HepG2 (cell line): ENCODE measurements at regions not wholly inside any gene's neighbourhood (a gene's known extent, or its start where the extent isn't known, plus 50 kb on each side); places are given as distances from the start of the nearest gene placed in this dataset.

ENCODE experiments used
- ATAC-seq: fragments of 200-7000 bp; cut with Tn5 transposase; 3 replicates; pipeline ENCODE4 v1.9.1; 2020; ENCODE audit warnings: mild to moderate bottlenecking, moderate library complexity
- BruUV-seq: library from RNA; stranded (reverse); fragments of 400-500 nt; replicated peaks from 2 replicates; lab custom pipeline; 2021; lab: Mats Ljungman, UMichigan
- CTCF ChIA-PET: fragments of 300-600 bp; formaldehyde crosslinking; extraction: SDS; loops from one replicate; lab custom pipeline; 2021; ENCODE audit warnings: low total read pairs, inconsistent platforms, low intra/inter-chr PET ratio; lab: Yijun Ruan, JAX
- POLR2A ChIA-PET: fragments of 350-600 bp; sonication (Branson Sonifier 250); formaldehyde crosslinking; loops from one replicate; lab custom pipeline; 2020; ENCODE audit warnings: antibody characterized with exemption, inconsistent platforms; lab: Yijun Ruan, JAX
- DNase-seq: peaks from one replicate; pipeline ENCODE4 v3.0.0-alpha.2; 2015; ENCODE audit warnings: low spot score
- FAIRE-seq: peaks from 3 replicates; lab custom pipeline; 2011; peaks lifted over from hg19 to GRCh38; lab: Jason Lieb, UNC
- H2AFZ ChIP-seq: one replicate; pipeline ENCODE4 v1.6.1; 2011; ENCODE audit warnings: low read length, inconsistent platforms
- H3K27ac ChIP-seq: fragments of 300-600 bp; 3 replicates; pipeline ENCODE4 v1.8.0; 2011; ENCODE audit warnings: mixed run types, mild to moderate bottlenecking, mixed read lengths, low read length, inconsistent platforms; ENCODE audit not compliant: insufficient read depth; ENCODE audit errors: extremely low read length
- H3K27me3 ChIP-seq, 2 experiments: fragments of 200-600 bp in 1 of 2; 2 replicates in 1 of 2; 3 replicates in 1 of 2; pipeline versions ENCODE4 v1.6.0 to v1.8.0; 2011; ENCODE audit warnings: low read length in 2 of 2, mild to moderate bottlenecking in 2 of 2, moderate library complexity in 2 of 2, inconsistent platforms in 1 of 2; ENCODE audit not compliant: insufficient read depth in 2 of 2, control insufficient read depth in 1 of 2
- H3K36me3 ChIP-seq, 2 experiments: fragments of 200-600 bp in 1 of 2; replicated peaks in 1 of 2; 2 replicates in 1 of 2; 3 replicates in 1 of 2; pipeline versions ENCODE4 v1.5.1 to v1.8.0; 2011; ENCODE audit warnings: low read length in 2 of 2, inconsistent platforms in 1 of 2; ENCODE audit not compliant: insufficient read depth in 2 of 2, control insufficient read depth in 1 of 2
- H3K4me1 ChIP-seq: 2 replicates; pipeline ENCODE4 v1.5.1; 2012; ENCODE audit warnings: low read length, inconsistent platforms; ENCODE audit not compliant: insufficient read depth
- H3K4me2 ChIP-seq: 2 replicates; pipeline ENCODE4 v1.6.0; 2011; ENCODE audit warnings: low read depth, low read length, inconsistent platforms
- H3K4me3 ChIP-seq, 3 experiments: fragments of 200-600 bp in 1 of 3; sonication (generic), shearing (Covaris generic) in 1 of 3; replicated peaks in 1 of 3; 2 replicates each; pipeline ENCODE4 v1.5.1; 2011 to 2016; ENCODE audit warnings: low read length in 3 of 3, inconsistent platforms in 2 of 3, low read depth in 2 of 3, mild to moderate bottlenecking in 2 of 3, control low read depth in 1 of 3, mixed read lengths in 1 of 3; ENCODE audit not compliant: insufficient read depth in 1 of 3
- H3K79me2 ChIP-seq: one replicate; pipeline ENCODE4 v1.6.1; 2011; ENCODE audit warnings: low read length, inconsistent platforms; ENCODE audit not compliant: insufficient read depth
- H3K9ac ChIP-seq: 2 replicates; pipeline ENCODE4 v1.6.0; 2011; ENCODE audit warnings: mild to moderate bottlenecking, low read depth, low read length, inconsistent platforms; ENCODE audit not compliant: insufficient read depth
- H3K9me3 ChIP-seq: 2 replicates; pipeline ENCODE4 v1.5.1; 2012; ENCODE audit warnings: mild to moderate bottlenecking, low read length
- H4K20me1 ChIP-seq: 2 replicates; pipeline ENCODE4 v1.6.0; 2011; ENCODE audit warnings: inconsistent platforms, mild to moderate bottlenecking, low read length, moderate library complexity; ENCODE audit not compliant: insufficient read depth
- BRD4 ChIP-seq: sonication (generic); formaldehyde crosslinking; IDR thresholded peaks from 2 replicates; pipeline ENCODE4 v1.4.0; 2020; ENCODE audit warnings: missing genetic modification reagents
- CHCHD3 ChIP-seq: sonication (generic); formaldehyde crosslinking; IDR thresholded peaks from 2 replicates; pipeline ENCODE4 v1.8.0; 2022; ENCODE audit warnings: mild to moderate bottlenecking, missing genetic modification reagents, moderate library complexity
- DDIT3 ChIP-seq: sonication (generic); formaldehyde crosslinking; IDR thresholded peaks from 2 replicates; pipeline ENCODE4 v1.4.0; 2020; ENCODE audit warnings: mild to moderate bottlenecking, missing genetic modification reagents
- FOXC1 ChIP-seq: sonication (generic); formaldehyde crosslinking; IDR thresholded peaks from 2 replicates; pipeline ENCODE4 v1.8.0; 2022; ENCODE audit warnings: mild to moderate bottlenecking, missing genetic modification reagents, borderline replicate concordance
- GZF1 ChIP-seq: sonication (generic); formaldehyde crosslinking; IDR thresholded peaks from 2 replicates; pipeline ENCODE4 v1.5.1; 2020; ENCODE audit warnings: mild to moderate bottlenecking, missing genetic modification reagents
- HNF4G ChIP-seq, 2 experiments: sonication (generic) in 1 of 2; formaldehyde crosslinking in 1 of 2; IDR thresholded peaks; 2 replicates each; pipeline versions ENCODE4 v1.4.0 to v1.6.1; 2011 to 2020; ENCODE audit warnings: borderline replicate concordance in 2 of 2, low read depth in 2 of 2, mild to moderate bottlenecking in 2 of 2, low read length in 1 of 2, missing genetic modification reagents in 1 of 2, moderate library complexity in 1 of 2
- ISL2 ChIP-seq: sonication (generic); formaldehyde crosslinking; IDR thresholded peaks from 2 replicates; pipeline ENCODE4 v1.5.0; 2020; ENCODE audit warnings: missing genetic modification reagents
- KLF13 ChIP-seq: sonication (generic); formaldehyde crosslinking; IDR thresholded peaks from 2 replicates; pipeline ENCODE4 v1.4.0; 2020; ENCODE audit warnings: mild to moderate bottlenecking, missing genetic modification reagents
- MYPOP ChIP-seq: sonication (generic); formaldehyde crosslinking; IDR thresholded peaks from 2 replicates; pipeline ENCODE4 v1.8.1; 2023; ENCODE audit warnings: mild to moderate bottlenecking, moderate library complexity, missing genetic modification reagents
- NFE2L1 ChIP-seq: sonication (generic); formaldehyde crosslinking; IDR thresholded peaks from 2 replicates; pipeline ENCODE4 v1.4.0; 2020; ENCODE audit warnings: missing genetic modification reagents, mild to moderate bottlenecking, borderline replicate concordance
- POGZ ChIP-seq: sonication (generic); formaldehyde crosslinking; IDR thresholded peaks from 2 replicates; pipeline ENCODE4 v1.4.0; 2020; ENCODE audit warnings: mild to moderate bottlenecking, missing genetic modification reagents
- RBM22 ChIP-seq: fragments of 200-400 bp; formaldehyde crosslinking; optimal IDR thresholded peaks from 2 replicates; pipeline ENCODE3; 2017; ENCODE audit warnings: mild to moderate bottlenecking, low read length, moderate library complexity
- SNAPC2 ChIP-seq: sonication (generic); formaldehyde crosslinking; IDR thresholded peaks from 2 replicates; pipeline ENCODE4 v1.8.1; 2022; ENCODE audit warnings: mild to moderate bottlenecking, missing genetic modification reagents
- TAF15 ChIP-seq: fragments of 200-400 bp; formaldehyde crosslinking; IDR thresholded peaks from one replicate; pipeline ENCODE4 v1.6.1; 2018; ENCODE audit warnings: mild to moderate bottlenecking, low read depth, low read length; ENCODE audit not compliant: poor library complexity, severe bottlenecking
- ZFP36L2 ChIP-seq: sonication (generic); formaldehyde crosslinking; IDR thresholded peaks from 2 replicates; pipeline ENCODE4 v1.4.0; 2020; ENCODE audit warnings: missing genetic modification reagents
- ZFP90 ChIP-seq: sonication (generic); formaldehyde crosslinking; IDR thresholded peaks from 2 replicates; pipeline ENCODE4 v1.8.0; 2022; ENCODE audit warnings: missing genetic modification reagents, mild to moderate bottlenecking, inconsistent platforms, borderline replicate concordance
- ZNF335 ChIP-seq: sonication (generic); formaldehyde crosslinking; IDR thresholded peaks from 2 replicates; pipeline ENCODE4 v1.4.0; 2020; ENCODE audit warnings: missing genetic modification reagents
- ZNF839 ChIP-seq: sonication (generic); formaldehyde crosslinking; IDR thresholded peaks from 2 replicates; pipeline ENCODE4 v1.4.0; 2020; ENCODE audit warnings: missing genetic modification reagents, mild to moderate bottlenecking, borderline replicate concordance
- WGBS: methylation state at CpG from one replicate; pipeline ENCODE4 v1.1.6; 2017; ENCODE audit warnings: low lambda C conversion rate; 5-methylcytosine and 5-hydroxymethylcytosine counted together
- in situ Hi-C: cut with HindIII; loops from 2 replicates; pipeline ENCODE4 v1.10.0; 2017; ENCODE audit warnings: low pct_unique_long_range_greater_than_20kb; ENCODE audit not compliant: extremely low pct_ligation_motif_present
- intact Hi-C: fragments of 100-400 bp; cut with micrococcal nuclease; formaldehyde crosslinking; loops from one replicate; pipeline ENCODE4 v1.10.0; 2022; ENCODE audit not compliant: unreplicated experiment
- TF ChIP-seq, protein P1 (sequence below): sonication (generic); formaldehyde crosslinking; IDR thresholded peaks from 2 replicates; pipeline ENCODE4 v1.4.0; 2020; ENCODE audit warnings: missing genetic modification reagents
- TF ChIP-seq, protein P2 (sequence below): sonication (generic); formaldehyde crosslinking; IDR thresholded peaks from 2 replicates; pipeline ENCODE4; 2020; ENCODE audit warnings: missing genetic modification reagents, mild to moderate bottlenecking, borderline replicate concordance

DNA sequence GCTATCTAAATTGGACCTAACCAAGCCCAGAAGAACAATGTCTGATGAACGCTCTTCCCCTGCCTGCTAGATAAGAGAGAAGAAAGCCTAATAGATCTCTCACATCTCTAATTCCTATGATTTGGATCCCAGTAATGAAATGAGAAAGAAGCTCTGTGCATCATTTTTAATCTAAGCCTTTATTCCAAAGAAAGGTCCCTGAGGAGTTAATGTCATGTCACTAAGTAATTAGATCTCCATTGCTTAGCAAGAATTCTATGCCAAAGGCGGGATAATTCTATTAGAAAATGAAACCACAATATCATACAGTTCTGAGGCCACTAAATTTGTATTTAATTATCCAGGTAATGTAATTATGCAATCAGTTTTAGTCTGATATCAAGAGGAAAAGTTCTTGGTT, 74.2 kb upstream of the TMEM260 start:
- Histone ChIP-seq H3K4me1 (no peaks in the 10 kb centered on the region), H3K9ac (no peak overlapping the region), H4K20me1 (no peaks in the 10 kb centered on the region), H3K9me3 (no peaks in the 10 kb centered on the region), H3K4me2 (no peak overlapping the region), H3K27me3 (no peaks in the 10 kb centered on the region), H3K4me3 (no peak overlapping the region), H3K79me2 (no peaks in the 10 kb centered on the region), H2AFZ (no peak overlapping the region), H3K27ac (no peak overlapping the region), H3K36me3 (no peaks in the 10 kb centered on the region)
- DNase-seq (no peak), ATAC-seq (no peak), FAIRE-seq (no peak)
- ChIA-PET CTCF (no interaction called here), POLR2A (no interaction called here)
- no TSS peak for BruUV-seq
- intact Hi-C loops: no loop called here
- 6% methylated on average over 2 of the region's 2 CpGs for WGBS
- TF ChIP-seq TAF15: no peak
- no peak for TF ChIP-seq ZFP36L2 (CRISPR knock-in tag)
- no peak for TF ChIP-seq ISL2 (CRISPR knock-in tag)
- TF ChIP-seq ZFP90: no peak
- TF ChIP-seq, protein P1, sequence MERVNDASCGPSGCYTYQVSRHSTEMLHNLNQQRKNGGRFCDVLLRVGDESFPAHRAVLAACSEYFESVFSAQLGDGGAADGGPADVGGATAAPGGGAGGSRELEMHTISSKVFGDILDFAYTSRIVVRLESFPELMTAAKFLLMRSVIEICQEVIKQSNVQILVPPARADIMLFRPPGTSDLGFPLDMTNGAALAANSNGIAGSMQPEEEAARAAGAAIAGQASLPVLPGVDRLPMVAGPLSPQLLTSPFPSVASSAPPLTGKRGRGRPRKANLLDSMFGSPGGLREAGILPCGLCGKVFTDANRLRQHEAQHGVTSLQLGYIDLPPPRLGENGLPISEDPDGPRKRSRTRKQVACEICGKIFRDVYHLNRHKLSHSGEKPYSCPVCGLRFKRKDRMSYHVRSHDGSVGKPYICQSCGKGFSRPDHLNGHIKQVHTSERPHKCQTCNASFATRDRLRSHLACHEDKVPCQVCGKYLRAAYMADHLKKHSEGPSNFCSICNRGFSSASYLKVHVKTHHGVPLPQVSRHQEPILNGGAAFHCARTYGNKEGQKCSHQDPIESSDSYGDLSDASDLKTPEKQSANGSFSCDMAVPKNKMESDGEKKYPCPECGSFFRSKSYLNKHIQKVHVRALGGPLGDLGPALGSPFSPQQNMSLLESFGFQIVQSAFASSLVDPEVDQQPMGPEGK (CRISPR knock-in tag): no peak
- TF ChIP-seq SNAPC2 (CRISPR knock-in tag): no peak
- TF ChIP-seq GZF1 (CRISPR knock-in tag): no peak
- no peak for TF ChIP-seq FOXC1 (CRISPR knock-in tag)
- no peak for TF ChIP-seq KLF13 (CRISPR knock-in tag)
- TF ChIP-seq HNF4G (IDR thresholded peaks at IDR 0.05; ENCODE audit: borderline replicate concordance, low read depth, low read length): no peak
- TF ChIP-seq HNF4G (CRISPR knock-in tag; IDR thresholded peaks at IDR 0.05; ENCODE audit: borderline replicate concordance, low read depth): no peak
- TF ChIP-seq DDIT3 (CRISPR knock-in tag): no peak
- TF ChIP-seq CHCHD3 (CRISPR knock-in tag): no peak
- no peak for TF ChIP-seq ZNF335 (CRISPR knock-in tag)
- no peak for TF ChIP-seq ZNF839 (CRISPR knock-in tag)
- TF ChIP-seq NFE2L1 (CRISPR knock-in tag): no peak
- TF ChIP-seq, protein P2, sequence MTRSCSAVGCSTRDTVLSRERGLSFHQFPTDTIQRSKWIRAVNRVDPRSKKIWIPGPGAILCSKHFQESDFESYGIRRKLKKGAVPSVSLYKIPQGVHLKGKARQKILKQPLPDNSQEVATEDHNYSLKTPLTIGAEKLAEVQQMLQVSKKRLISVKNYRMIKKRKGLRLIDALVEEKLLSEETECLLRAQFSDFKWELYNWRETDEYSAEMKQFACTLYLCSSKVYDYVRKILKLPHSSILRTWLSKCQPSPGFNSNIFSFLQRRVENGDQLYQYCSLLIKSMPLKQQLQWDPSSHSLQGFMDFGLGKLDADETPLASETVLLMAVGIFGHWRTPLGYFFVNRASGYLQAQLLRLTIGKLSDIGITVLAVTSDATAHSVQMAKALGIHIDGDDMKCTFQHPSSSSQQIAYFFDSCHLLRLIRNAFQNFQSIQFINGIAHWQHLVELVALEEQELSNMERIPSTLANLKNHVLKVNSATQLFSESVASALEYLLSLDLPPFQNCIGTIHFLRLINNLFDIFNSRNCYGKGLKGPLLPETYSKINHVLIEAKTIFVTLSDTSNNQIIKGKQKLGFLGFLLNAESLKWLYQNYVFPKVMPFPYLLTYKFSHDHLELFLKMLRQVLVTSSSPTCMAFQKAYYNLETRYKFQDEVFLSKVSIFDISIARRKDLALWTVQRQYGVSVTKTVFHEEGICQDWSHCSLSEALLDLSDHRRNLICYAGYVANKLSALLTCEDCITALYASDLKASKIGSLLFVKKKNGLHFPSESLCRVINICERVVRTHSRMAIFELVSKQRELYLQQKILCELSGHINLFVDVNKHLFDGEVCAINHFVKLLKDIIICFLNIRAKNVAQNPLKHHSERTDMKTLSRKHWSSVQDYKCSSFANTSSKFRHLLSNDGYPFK: no peak
- TF ChIP-seq MYPOP (CRISPR knock-in tag): no peak
- no peak for TF ChIP-seq BRD4 (CRISPR knock-in tag)
- TF ChIP-seq POGZ (CRISPR knock-in tag): no peak
- no peak for TF ChIP-seq RBM22
- in situ Hi-C loops: no loop called here
